ENCODE measurements at regions not wholly inside any gene's neighbourhood (a gene's known extent, or its start where the extent isn't known, plus 50 kb on each side); places are given as distances from the start of the nearest gene placed in this dataset.
"Not testable (repeated sequence)": the region's sequence is repeated elsewhere in the genome, so short reads cannot be mapped to it uniquely, and the experiment has no call there.

GRCh38 chr13:81142306-81142999 lies 801.5 kb upstream of the SPRY2 start:
- DNase-seq (ENCODE audit: low spot score): no peak

GRCh38 chr13:81140675-81141074 lies 799.7 kb upstream of the SPRY2 start:
- no peak for DNase-seq (ENCODE audit: low spot score)

- no peak for DNase-seq (ENCODE audit: low spot score)
Measured at GRCh38 chr13:81139987-81140386, 799.1 kb upstream of the SPRY2 start.

- no peak for DNase-seq (ENCODE audit: low spot score)
Measured at GRCh38 chr13:81138353-81138980, 797.5 kb upstream of the SPRY2 start.

- DNase-seq (ENCODE audit: low spot score): no peak
Measured at GRCh38 chr13:81133066-81133465, 792.1 kb upstream of the SPRY2 start.

GRCh38 chr13:81117416-81117815 lies 776.5 kb upstream of the SPRY2 start:
- DNase-seq (ENCODE audit: low spot score): no peak

GRCh38 chr13:81116461-81117282 lies 775.7 kb upstream of the SPRY2 start:
- no peak for DNase-seq (ENCODE audit: low spot score)

GRCh38 chr13:81109026-81109425 lies 768.1 kb upstream of the SPRY2 start:
- no peak for DNase-seq (ENCODE audit: low spot score)

GRCh38 chr13:81106348-81106747 lies 765.4 kb upstream of the SPRY2 start:
- DNase-seq (ENCODE audit: low spot score): no peak

- no peak for DNase-seq (ENCODE audit: low spot score)
Measured at GRCh38 chr13:81104035-81104715, 763.2 kb upstream of the SPRY2 start.

- not testable (repeated sequence) for DNase-seq (ENCODE audit: low spot score)
Measured at GRCh38 chr13:81102066-81102465, 761.1 kb upstream of the SPRY2 start.

GRCh38 chr13:81089371-81090157 lies 748.6 kb upstream of the SPRY2 start:
- DNase-seq (ENCODE audit: low spot score): no peak

GRCh38 chr13:81080911-81081454 lies 740.1 kb upstream of the SPRY2 start:
- no peak for DNase-seq (ENCODE audit: low spot score)

GRCh38 chr13:81078048-81078447 lies 737.1 kb upstream of the SPRY2 start:
- no peak for DNase-seq (ENCODE audit: low spot score)

GRCh38 chr13:81069822-81070221 lies 728.9 kb upstream of the SPRY2 start:
- DNase-seq (ENCODE audit: low spot score): not testable (repeated sequence)

- DNase-seq (ENCODE audit: low spot score): no peak
Measured at GRCh38 chr13:81058916-81059290, 718.0 kb upstream of the SPRY2 start.

- no peak for DNase-seq (ENCODE audit: low spot score)
Measured at GRCh38 chr13:81058211-81058915, 717.4 kb upstream of the SPRY2 start.

GRCh38 chr13:81051873-81052272 lies 710.9 kb upstream of the SPRY2 start:
- no peak for DNase-seq (ENCODE audit: low spot score)

- DNase-seq (ENCODE audit: low spot score): no peak
Measured at GRCh38 chr13:81048026-81048461, 707.1 kb upstream of the SPRY2 start.

GRCh38 chr13:81041761-81042160 lies 700.8 kb upstream of the SPRY2 start:
- no peak for DNase-seq (ENCODE audit: low spot score)

GRCh38 chr13:81031996-81032395 lies 691.1 kb upstream of the SPRY2 start:
- DNase-seq (ENCODE audit: low spot score): no peak

All from activated CD4-positive, alpha-beta T cell treated with anti-CD3 and anti-CD28 coated beads, Interleukin-2, Interleukin-4, amounts not matched to agents 100 ng/mL and 50 ng/mL, durations not matched to agents 16 hours and 8 hours (primary cell).